IPS-11a (cell line): ENCODE measurements at regions not wholly inside any gene's neighbourhood (a gene's known extent, or its start where the extent isn't known, plus 50 kb on each side); places are given as distances from the start of the nearest gene placed in this dataset.
"Not testable (repeated sequence)": the region's sequence is repeated elsewhere in the genome, so short reads cannot be mapped to it uniquely, and the experiment has no call there.

Experiments
- H3K4me3 ChIP-seq: one replicate; pipeline ENCODE4 v1.5.1; 2013; ENCODE audit warnings: low read depth, low read length, control low read depth

DNA sequence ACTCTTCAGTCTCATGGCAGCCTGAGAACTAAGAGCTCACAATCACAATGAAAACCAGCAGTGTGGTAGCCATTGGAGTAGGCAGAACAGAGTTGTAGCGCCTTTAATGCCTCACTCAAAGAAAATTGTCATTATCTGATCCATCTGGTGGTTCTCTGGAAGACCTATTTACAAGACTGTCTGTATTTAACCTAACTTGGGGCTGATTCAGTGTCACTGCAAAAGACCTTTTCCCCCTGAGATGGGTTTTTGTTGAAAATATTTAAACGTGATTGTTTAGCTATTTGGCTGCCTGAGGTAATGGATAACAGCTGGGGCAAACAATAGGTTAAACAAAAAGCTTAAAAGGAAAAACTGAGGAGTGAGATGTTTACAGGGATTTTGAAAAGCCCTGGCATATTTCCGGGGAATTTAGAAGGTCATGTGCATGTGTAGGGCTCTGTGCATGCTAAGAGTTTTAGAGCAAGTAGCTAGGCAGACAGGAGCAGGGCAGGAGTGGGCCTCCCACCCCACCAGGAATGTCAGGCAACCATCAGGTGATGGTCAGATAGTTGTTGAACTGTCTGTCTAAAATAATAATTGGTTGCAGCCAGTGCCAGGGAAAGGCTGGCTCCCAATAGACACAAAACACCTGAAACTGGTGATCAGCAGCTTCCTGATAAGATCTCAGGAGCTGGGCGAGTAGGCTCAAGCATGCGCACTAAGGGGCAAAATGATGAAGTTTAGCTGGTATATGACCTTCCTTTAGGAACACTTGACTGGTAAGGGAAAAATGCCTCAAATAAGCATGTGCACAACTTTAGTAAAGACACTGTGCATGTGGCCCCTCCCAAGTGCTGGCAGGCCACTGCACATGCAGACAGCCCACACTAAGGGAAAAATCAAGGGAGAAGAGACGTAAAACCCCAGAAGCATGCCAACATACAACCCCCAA is 70.8 kb upstream of the AKIRIN2 start:
- H3K4me3 ChIP-seq = no peak overlapping the region

DNA sequence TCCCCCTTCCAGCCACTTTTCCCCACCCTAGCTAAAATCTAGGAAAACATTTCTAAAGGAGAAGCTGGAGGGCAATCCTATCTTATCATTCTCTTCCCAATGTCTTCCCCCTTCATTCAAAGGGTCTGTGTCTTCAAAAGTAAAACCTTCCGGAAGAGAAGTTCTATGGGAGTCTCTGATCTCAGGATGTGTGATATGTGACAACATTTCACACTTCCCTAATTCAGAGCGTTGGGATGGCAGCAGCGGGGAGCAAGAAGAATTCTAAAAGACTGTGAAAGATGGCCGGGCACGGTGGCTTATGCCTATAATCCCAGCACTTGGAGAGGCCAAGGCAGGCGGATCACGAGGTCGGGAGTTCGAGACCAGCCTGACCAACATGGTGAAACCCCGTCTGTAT is 65.4 kb upstream of the AKIRIN2 start:
- H3K4me3 ChIP-seq = no peak overlapping the region

- no peak overlapping the region for H3K4me3 ChIP-seq
These were observed 64.2 kb upstream of the AKIRIN2 start for GRCh38 chr6:87766211-87766610.

GRCh38 chr6:87763901-87764300 is 61.9 kb upstream of the AKIRIN2 start:
- no peak overlapping the region for H3K4me3 ChIP-seq

GRCh38 chr6:87763276-87763675 is 61.2 kb upstream of the AKIRIN2 start:
- no peak overlapping the region for H3K4me3 ChIP-seq

DNA sequence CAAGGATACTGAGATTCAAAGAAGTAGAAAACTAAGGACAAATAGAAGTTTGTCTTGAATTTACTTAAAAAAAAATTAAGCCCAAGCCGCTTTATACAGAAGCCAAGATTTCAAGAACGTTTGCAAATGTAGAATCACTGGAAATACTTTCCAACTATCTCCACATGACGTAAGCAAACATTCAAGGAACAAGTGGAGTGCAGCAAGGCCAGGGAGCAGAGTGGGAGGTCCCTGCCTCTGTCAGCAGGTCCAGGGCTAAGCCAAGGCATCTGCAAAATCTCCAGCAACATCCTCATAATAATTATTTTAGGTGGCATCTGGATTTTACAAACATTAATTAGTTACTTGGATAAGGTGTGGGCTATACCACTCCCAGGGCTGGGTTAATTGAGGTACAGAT is 60.1 kb upstream of the AKIRIN2 start:
- H3K4me3 ChIP-seq = no peak overlapping the region

DNA sequence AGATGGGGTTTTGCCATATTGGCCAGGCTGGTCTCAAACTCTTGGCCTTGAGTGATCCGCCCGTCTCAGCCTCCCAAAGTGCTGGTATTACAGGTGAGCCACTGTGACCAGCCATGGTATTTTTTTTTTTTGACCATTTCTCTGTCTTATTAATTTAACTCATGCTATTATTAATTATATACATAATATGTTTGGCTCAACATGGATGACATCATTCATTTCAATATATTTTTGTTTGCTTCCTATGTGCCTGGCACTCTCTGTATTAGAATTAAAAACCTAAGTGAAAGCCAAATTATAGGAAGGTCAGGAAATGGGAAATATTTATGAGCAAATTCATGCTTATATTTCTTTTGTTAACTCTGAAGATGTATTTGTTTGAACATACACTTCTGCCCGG is 55.8 kb upstream of the AKIRIN2 start:
- H3K4me3 ChIP-seq = no peak overlapping the region

DNA sequence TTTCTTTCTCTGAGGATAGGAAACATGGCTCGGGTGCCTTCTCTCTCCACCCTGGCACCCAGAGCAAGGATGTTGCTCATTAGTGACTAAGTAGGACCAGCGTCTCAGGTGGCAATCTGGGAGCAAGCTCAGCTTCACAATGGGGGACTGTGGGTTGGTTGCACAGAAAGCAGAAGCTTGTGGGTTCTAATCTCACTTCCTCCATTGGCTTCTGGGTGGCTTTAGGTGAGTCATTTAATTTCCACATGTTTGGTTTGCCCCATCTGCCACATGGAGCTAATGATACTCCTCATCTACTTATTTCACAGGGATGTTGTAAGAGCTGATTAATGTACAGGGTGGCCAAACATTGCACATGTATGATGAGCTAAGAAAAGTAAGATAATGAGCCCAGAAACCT is 54.8 kb upstream of the AKIRIN2 start:
- no peak overlapping the region for H3K4me3 ChIP-seq

- H3K4me3 ChIP-seq = no peak overlapping the region
These were observed 54.0 kb upstream of the AKIRIN2 start for GRCh38 chr6:87755708-87756671.

- H3K4me3 ChIP-seq = no peak overlapping the region
These were observed 52.8 kb upstream of the AKIRIN2 start for GRCh38 chr6:87754828-87755227.

DNA sequence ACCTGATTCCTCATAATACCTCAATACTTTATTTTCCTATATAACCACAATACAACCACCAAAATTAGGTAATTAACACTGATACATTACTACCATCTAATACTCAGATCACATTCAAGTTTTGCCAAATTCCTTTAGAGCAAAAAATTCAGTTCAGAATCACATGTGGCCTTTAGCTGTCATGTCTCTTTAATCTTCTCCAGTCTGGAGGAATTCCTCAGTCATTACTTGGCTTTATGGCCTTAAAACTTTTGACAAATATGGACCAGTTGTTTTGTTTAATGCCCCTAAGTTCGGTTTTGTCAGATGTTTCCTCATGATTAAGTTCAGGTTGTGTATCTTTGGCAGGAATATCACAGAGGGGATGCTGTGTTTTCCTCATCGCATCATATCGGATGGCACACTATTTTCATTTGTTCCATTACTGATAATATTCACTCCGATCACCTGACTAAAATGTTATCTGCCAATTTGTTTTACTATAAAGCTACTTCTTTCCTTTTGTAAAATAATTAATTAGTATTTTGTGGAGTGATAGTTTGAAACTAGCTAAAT is 51.2 kb upstream of the AKIRIN2 start:
- H3K4me3 ChIP-seq = no peak overlapping the region

DNA sequence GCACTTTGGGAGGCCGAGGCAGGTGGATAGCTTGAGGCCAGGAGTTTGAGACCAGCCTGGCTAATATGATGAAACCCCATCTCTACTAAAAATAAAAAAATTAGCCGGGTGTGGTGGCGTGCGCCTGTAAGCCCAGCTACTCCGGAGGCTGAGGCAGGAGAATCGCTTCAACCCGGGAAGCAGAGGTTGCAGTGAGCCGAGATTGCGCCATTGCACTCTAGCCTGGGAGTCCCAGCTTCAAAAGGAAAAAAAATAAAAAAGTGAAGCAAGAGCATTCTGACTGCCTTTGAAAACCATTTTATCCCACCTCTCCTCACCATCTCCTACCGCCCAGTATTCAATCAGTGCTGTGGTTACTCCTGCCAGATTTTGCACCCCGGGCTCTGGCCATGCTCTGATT is 50.5 kb upstream of the AKIRIN2 start:
- H3K4me3 ChIP-seq = not testable (repeated sequence)
